T-cell (primary cell): ENCODE measurements at regions not wholly inside any gene's neighbourhood (a gene's known extent, or its start where the extent isn't known, plus 50 kb on each side); places are given as distances from the start of the nearest gene placed in this dataset.

Experiments
- ATAC-seq, 4 experiments: fragments of 200-7000 bp in 3 of 4; fragments of 150-1000 bp in 1 of 4; cut with Tn5 transposase; replicated peaks in 1 of 4; 1 replicate in 3 of 4; 2 replicates in 1 of 4; pipeline ENCODE4 v1.10.0; 2021; ENCODE audit warnings: moderate library complexity in 3 of 4, mild to moderate bottlenecking in 2 of 4, moderate number of reproducible peaks in 1 of 4
- CTCF ChIA-PET, 2 donors: fragments of 300-600 bp; sonication (Branson Sonifier 250); formaldehyde crosslinking; loops; one replicate each; lab custom pipeline; 2022; ENCODE audit warnings: antibody characterized with exemption in 2 of 2; lab: Charles Lee
- POLR2A ChIA-PET, 2 donors: fragments of 300-600 bp; sonication (Branson Sonifier 250); formaldehyde crosslinking; loops; one replicate each; lab custom pipeline; 2022; ENCODE audit warnings: antibody characterized with exemption in 2 of 2; lab: Charles Lee
- DNase-seq, 35 experiments: peaks; one replicate each; pipeline versions ENCODE4 v3.0.0 to v3.0.0-alpha.2; 2013 to 2023
- H3K27ac ChIP-seq: one replicate; pipeline ENCODE4 v1.5.1; 2013; ENCODE audit warnings: low read length
- H3K27me3 ChIP-seq, 2 experiments: replicated peaks in 1 of 2; 1 replicate in 1 of 2; 2 replicates in 1 of 2; pipeline versions ENCODE4 v1.6.1 to v1.7.0; 2013; ENCODE audit warnings: low read length in 1 of 2, mixed read lengths in 1 of 2; ENCODE audit not compliant: control insufficient read depth in 2 of 2, insufficient read depth in 2 of 2; ENCODE audit errors: extremely low read depth in 1 of 2
- H3K36me3 ChIP-seq, 2 donors: 1 replicate in 1 of 2; 2 replicates in 1 of 2; pipeline versions ENCODE4 v1.6.1 to v1.7.0; 2013; ENCODE audit warnings: low read length in 1 of 2; ENCODE audit not compliant: control insufficient read depth in 2 of 2, insufficient read depth in 1 of 2; ENCODE audit errors: extremely low read depth in 1 of 2
- H3K4me1 ChIP-seq, 2 experiments: 1 replicate in 1 of 2; 2 replicates in 1 of 2; pipeline versions ENCODE4 v1.6.1 to v1.7.0; 2013; ENCODE audit warnings: low read length in 2 of 2, mixed read lengths in 1 of 2; ENCODE audit not compliant: insufficient read depth in 2 of 2, control insufficient read depth in 1 of 2; ENCODE audit errors: extremely low read depth in 1 of 2
- H3K4me3 ChIP-seq, 2 donors: 1 replicate in 1 of 2; 2 replicates in 1 of 2; pipeline versions ENCODE4 v1.5.1 to v1.7.0; 2013; ENCODE audit warnings: mild to moderate bottlenecking in 2 of 2, low read length in 1 of 2, moderate library complexity in 1 of 2; ENCODE audit not compliant: control insufficient read depth in 1 of 2; ENCODE audit errors: extremely low read depth in 1 of 2
- H3K9me3 ChIP-seq: 2 replicates; pipeline ENCODE4 v1.7.0; 2013
- H3K27ac Mint-ChIP-seq, 2 donors: one replicate each; pipeline ENCODE4 v1.8.0; 2020 to 2021; ENCODE audit warnings: mild to moderate bottlenecking in 2 of 2, mixed read lengths in 2 of 2
- H3K27me3 Mint-ChIP-seq, 2 donors: one replicate each; pipeline ENCODE4 v1.8.0; 2021 to 2022; ENCODE audit warnings: mixed read lengths in 2 of 2
- H3K36me3 Mint-ChIP-seq: one replicate; pipeline ENCODE4 v1.8.0; 2021; ENCODE audit warnings: mixed read lengths
- H3K4me1 Mint-ChIP-seq, 3 donors: one replicate each; pipeline ENCODE4 v1.8.0; 2020 to 2022; ENCODE audit warnings: mixed read lengths in 3 of 3, mild to moderate bottlenecking in 1 of 3
- H3K4me3 Mint-ChIP-seq, 3 donors: one replicate each; pipeline ENCODE4 v1.8.0; 2020 to 2022; ENCODE audit warnings: mild to moderate bottlenecking in 3 of 3, mixed read lengths in 3 of 3, moderate library complexity in 3 of 3
- H3K9me3 Mint-ChIP-seq, 3 donors: one replicate each; pipeline ENCODE4 v1.8.0; 2020 to 2022; ENCODE audit warnings: mixed read lengths in 3 of 3
- WGBS: methylation state at CpG from one replicate; pipeline ENCODE4 v1.1.5; 2013; ENCODE audit warnings: missing lambda C conversion rate; ENCODE audit not compliant: insufficient coverage; 5-methylcytosine and 5-hydroxymethylcytosine counted together

GRCh38 chr19:31567776-31568175 lies 218.5 kb upstream of the TSHZ3 start:
- Histone ChIP-seq H3K27me3 (peaks cover 0 to 8% of the 10 kb centered on the region in 2 experiments), H3K36me3 (no peaks in the 10 kb centered on the region), H3K9me3 (no peaks in the 10 kb centered on the region), H3K27ac (no peak overlapping the region), H3K4me3 (no peak overlapping the region), H3K4me1 (no peaks in the 10 kb centered on the region)
- no peaks in the 10 kb centered on the region for H3K36me3 Mint-ChIP-seq
- peaks cover 0 to 3% (median 0%) of the 10 kb centered on the region in 3 donors for H3K9me3 Mint-ChIP-seq
- 84% methylated on average over 8 of the region's 11 CpGs for WGBS
- no peak overlapping the region for H3K27ac Mint-ChIP-seq
- ATAC-seq (no peak), DNase-seq (no peak)
- peaks cover 3 to 10% of the 10 kb centered on the region in 2 donors for H3K27me3 Mint-ChIP-seq
- ChIA-PET CTCF (no interaction called here), POLR2A (no interaction called here)
- H3K4me1 Mint-ChIP-seq: no peaks in the 10 kb centered on the region
- H3K4me3 Mint-ChIP-seq: no peak overlapping the region

GRCh38 chr19:31568724-31569123 lies 219.5 kb upstream of the TSHZ3 start:
- 85% methylated on average over 6 of the region's 6 CpGs for WGBS
- H3K36me3 ChIP-seq: no peaks in the 10 kb centered on the region
- Mint-ChIP-seq H3K4me1 (no peaks in the 10 kb centered on the region), H3K27me3 (peaks cover 3 to 10% of the 10 kb centered on the region in 2 donors), H3K27ac (no peak overlapping the region), H3K9me3 (peaks cover 0 to 3% (median 0%) of the 10 kb centered on the region in 3 donors), H3K4me3 (no peak overlapping the region), H3K36me3 (no peaks in the 10 kb centered on the region)
- no peak overlapping the region for H3K4me3 ChIP-seq
- no peak for ATAC-seq
- no peaks in the 10 kb centered on the region for H3K4me1 ChIP-seq
- CTCF ChIA-PET: no interaction called here
- POLR2A ChIA-PET: no interaction called here
- H3K27me3 ChIP-seq: peaks cover 0 to 6% of the 10 kb centered on the region in 2 experiments
- no peak for DNase-seq
- H3K9me3 ChIP-seq: no peaks in the 10 kb centered on the region
- no peak overlapping the region for H3K27ac ChIP-seq

GRCh38 chr19:31570718-31571117 lies 221.5 kb upstream of the TSHZ3 start:
- Histone ChIP-seq H3K4me3 (no peak overlapping the region), H3K27ac (no peak overlapping the region), H3K36me3 (no peaks in the 10 kb centered on the region), H3K27me3 (peaks cover 0 to 5% of the 10 kb centered on the region in 2 experiments), H3K4me1 (no peaks in the 10 kb centered on the region), H3K9me3 (no peaks in the 10 kb centered on the region)
- Mint-ChIP-seq H3K27me3 (peaks cover 3 to 5% of the 10 kb centered on the region in 2 donors), H3K27ac (no peak overlapping the region), H3K4me1 (no peaks in the 10 kb centered on the region), H3K4me3 (no peak overlapping the region), H3K9me3 (peaks cover 0 to 3% (median 0%) of the 10 kb centered on the region in 3 donors), H3K36me3 (no peaks in the 10 kb centered on the region)
- WGBS: 91% methylated on average over 3 of the region's 4 CpGs
- CTCF ChIA-PET: no interaction called here
- POLR2A ChIA-PET: no interaction called here
- DNase-seq (no peak), ATAC-seq (no peak)

- CTCF ChIA-PET: no interaction called here
- H3K27ac ChIP-seq: no peak overlapping the region
- H3K9me3 ChIP-seq: no peaks in the 10 kb centered on the region
- H3K36me3 Mint-ChIP-seq: no peaks in the 10 kb centered on the region
- no peak overlapping the region for H3K27ac Mint-ChIP-seq
- H3K4me1 ChIP-seq: no peaks in the 10 kb centered on the region
- H3K4me3 Mint-ChIP-seq: no peak overlapping the region
- WGBS: 78% methylated on average over 6 of the region's 11 CpGs
- H3K27me3 ChIP-seq: peaks cover 0 to 3% of the 10 kb centered on the region in 2 experiments
- no peaks in the 10 kb centered on the region for H3K36me3 ChIP-seq
- peaks cover 3% of the 10 kb centered on the region in 2 donors for H3K27me3 Mint-ChIP-seq
- H3K4me1 Mint-ChIP-seq: no peaks in the 10 kb centered on the region
- DNase-seq (no peak), ATAC-seq (no peak)
- no peaks in the 10 kb centered on the region for H3K9me3 Mint-ChIP-seq
- POLR2A ChIA-PET: no interaction called here
- H3K4me3 ChIP-seq: no peak overlapping the region
These were observed 223.1 kb upstream of the TSHZ3 start for GRCh38 chr19:31572102-31572975.

GRCh38 chr19:31572976-31573298 lies 223.7 kb upstream of the TSHZ3 start:
- peaks cover 0 to 3% of the 10 kb centered on the region in 2 experiments for H3K27me3 ChIP-seq
- WGBS: 92% methylated on average over 6 of the region's 8 CpGs
- Mint-ChIP-seq H3K27me3 (peaks cover under 1 to 3% of the 10 kb centered on the region in 2 donors), H3K27ac (no peak overlapping the region), H3K4me3 (no peak overlapping the region), H3K4me1 (no peaks in the 10 kb centered on the region), H3K36me3 (no peaks in the 10 kb centered on the region), H3K9me3 (no peaks in the 10 kb centered on the region)
- POLR2A ChIA-PET: interaction anchor here in 1 of 2 donors (0.5 kb wide), 1 partner anchor 689 kb away, joined by 4 read pairs; no protein-coding TSS in a partner anchor
- H3K27ac ChIP-seq: no peak overlapping the region
- no peak overlapping the region for H3K4me3 ChIP-seq
- H3K4me1 ChIP-seq: no peaks in the 10 kb centered on the region
- DNase-seq (no peak), ATAC-seq (no peak)
- H3K9me3 ChIP-seq: no peaks in the 10 kb centered on the region
- CTCF ChIA-PET: no interaction called here
- H3K36me3 ChIP-seq: no peaks in the 10 kb centered on the region

- H3K27me3 ChIP-seq: peaks cover 0 to 3% of the 10 kb centered on the region in 2 experiments
- H3K4me3 ChIP-seq: no peak overlapping the region
- H3K4me3 Mint-ChIP-seq: no peak overlapping the region
- H3K4me1 ChIP-seq: no peaks in the 10 kb centered on the region
- no peaks in the 10 kb centered on the region for H3K9me3 ChIP-seq
- POLR2A ChIA-PET: interaction anchor here in 1 of 2 donors (0.7 kb wide), 1 partner anchor 651 kb away, joined by 3 read pairs; no protein-coding TSS in a partner anchor
- no peaks in the 10 kb centered on the region for H3K36me3 Mint-ChIP-seq
- H3K9me3 Mint-ChIP-seq: no peaks in the 10 kb centered on the region
- no peaks in the 10 kb centered on the region for H3K36me3 ChIP-seq
- WGBS: 86% methylated on average over 8 of the region's 14 CpGs
- DNase-seq: no peak
- no peak for ATAC-seq
- H3K27ac ChIP-seq: no peak overlapping the region
- no peak overlapping the region for H3K27ac Mint-ChIP-seq
- H3K27me3 Mint-ChIP-seq: peaks cover 0 to 3% of the 10 kb centered on the region in 2 donors
- H3K4me1 Mint-ChIP-seq: no peaks in the 10 kb centered on the region
- CTCF ChIA-PET: no interaction called here
These were observed 225.2 kb upstream of the TSHZ3 start for GRCh38 chr19:31574251-31574973.
